SH-SY5Y (cell line): ENCODE measurements at regions not wholly inside any gene's neighbourhood (a gene's known extent, or its start where the extent isn't known, plus 50 kb on each side); places are given as distances from the start of the nearest gene placed in this dataset.

Source experiments
- GATA2 ChIP-seq: IDR thresholded peaks from 2 replicates; pipeline ENCODE4 v1.6.1; 2011; ENCODE audit warnings: mild to moderate bottlenecking, low read depth, low read length
- GATA3 ChIP-seq: IDR thresholded peaks from 2 replicates; pipeline ENCODE4 v1.6.1; 2011; ENCODE audit warnings: low read depth, mild to moderate bottlenecking, low read length, moderate library complexity

DNA sequence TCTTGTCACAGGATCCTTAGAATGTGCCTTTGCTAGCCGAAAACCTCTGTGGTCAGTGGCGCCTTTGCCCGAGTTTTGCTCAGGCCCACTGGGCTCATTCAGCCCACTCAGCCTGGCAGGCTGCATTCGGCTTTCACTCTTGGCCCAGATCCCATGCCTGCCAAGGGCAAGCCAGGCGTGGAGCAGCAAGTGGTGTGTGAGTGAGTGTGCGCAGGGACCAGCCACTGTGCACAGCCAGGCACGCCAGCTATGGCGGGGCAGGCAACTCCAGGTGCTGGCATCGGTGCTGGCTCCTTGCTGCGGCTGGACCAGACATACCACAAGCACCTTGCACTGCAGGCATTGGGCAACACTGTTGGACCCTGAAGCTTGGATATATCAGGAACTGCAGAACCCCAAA lies 1145.1 kb upstream of the NCAM2 start:
- TF ChIP-seq GATA3: no peak
- TF ChIP-seq GATA2: no peak
